Suprapubic skin (tissue), 4 donors: ENCODE measurements at regions not wholly inside any gene's neighbourhood (a gene's known extent, or its start where the extent isn't known, plus 50 kb on each side); places are given as distances from the start of the nearest gene placed in this dataset.

ENCODE experiments used
- POLR2A ChIP-seq, 2 donors: fragments of 450-650 bp; IDR thresholded peaks; one replicate each; pipeline ENCODE4 v1.6.1; 2017; ENCODE audit warnings: antibody characterized with exemption in 2 of 2, mild to moderate bottlenecking in 2 of 2, moderate library complexity in 2 of 2
- POLR2AphosphoS5 ChIP-seq, 3 donors: sonication (generic); formaldehyde crosslinking; IDR thresholded peaks; one replicate each; pipeline ENCODE4 v1.6.1; 2017; ENCODE audit warnings: antibody characterized with exemption in 3 of 3
- TF ChIP-seq, protein P1 (sequence below), 2 donors: fragments of 200-600 bp in 1 of 2; fragments of 450-650 bp in 1 of 2; sonication (generic) in 1 of 2; IDR thresholded peaks; one replicate each; pipeline ENCODE4 v1.5.1; 2016 to 2019; ENCODE audit warnings: antibody characterized with exemption in 2 of 2, mild to moderate bottlenecking in 1 of 2, moderate library complexity in 1 of 2

DNA sequence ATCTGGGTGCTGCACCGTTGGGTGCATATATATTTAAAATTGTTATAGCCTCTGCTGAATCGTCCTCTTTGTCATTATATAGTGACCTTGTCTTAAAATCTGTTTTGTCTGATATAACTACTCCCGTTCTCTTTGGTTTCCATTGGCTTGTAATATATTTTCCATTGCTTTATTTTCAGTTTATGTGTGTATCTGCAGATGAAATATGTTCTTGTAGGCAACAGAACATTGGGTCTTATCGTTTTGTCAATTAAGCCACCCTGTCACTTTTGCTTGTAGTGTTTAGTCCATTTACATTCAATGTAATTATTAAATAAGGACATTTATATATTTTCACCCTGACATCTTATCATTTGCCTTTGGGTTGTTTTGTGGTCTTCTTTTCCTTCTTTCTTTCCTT is 933.9 kb downstream of the EPHA7 start:
- TF ChIP-seq, protein P1, sequence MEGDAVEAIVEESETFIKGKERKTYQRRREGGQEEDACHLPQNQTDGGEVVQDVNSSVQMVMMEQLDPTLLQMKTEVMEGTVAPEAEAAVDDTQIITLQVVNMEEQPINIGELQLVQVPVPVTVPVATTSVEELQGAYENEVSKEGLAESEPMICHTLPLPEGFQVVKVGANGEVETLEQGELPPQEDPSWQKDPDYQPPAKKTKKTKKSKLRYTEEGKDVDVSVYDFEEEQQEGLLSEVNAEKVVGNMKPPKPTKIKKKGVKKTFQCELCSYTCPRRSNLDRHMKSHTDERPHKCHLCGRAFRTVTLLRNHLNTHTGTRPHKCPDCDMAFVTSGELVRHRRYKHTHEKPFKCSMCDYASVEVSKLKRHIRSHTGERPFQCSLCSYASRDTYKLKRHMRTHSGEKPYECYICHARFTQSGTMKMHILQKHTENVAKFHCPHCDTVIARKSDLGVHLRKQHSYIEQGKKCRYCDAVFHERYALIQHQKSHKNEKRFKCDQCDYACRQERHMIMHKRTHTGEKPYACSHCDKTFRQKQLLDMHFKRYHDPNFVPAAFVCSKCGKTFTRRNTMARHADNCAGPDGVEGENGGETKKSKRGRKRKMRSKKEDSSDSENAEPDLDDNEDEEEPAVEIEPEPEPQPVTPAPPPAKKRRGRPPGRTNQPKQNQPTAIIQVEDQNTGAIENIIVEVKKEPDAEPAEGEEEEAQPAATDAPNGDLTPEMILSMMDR (IDR thresholded peaks at IDR 0.05): no peak
- TF ChIP-seq POLR2A (IDR thresholded peaks at IDR 0.05): no peak
- no peak for TF ChIP-seq POLR2AphosphoS5 (IDR thresholded peaks at IDR 0.05)
